ENCODE measurements at regions not wholly inside any gene's neighbourhood (a gene's known extent, or its start where the extent isn't known, plus 50 kb on each side); places are given as distances from the start of the nearest gene placed in this dataset.

GRCh38 chr3:194034346-194035336 lies 101.3 kb upstream of the HES1 start:
- Histone ChIP-seq H3K4me2 (ENCODE audit: control insufficient read depth, extremely low read depth, insufficient read depth, low read depth, low read length) (no peak overlapping the region), H3K36me3 (ENCODE audit: control insufficient read depth in 2 of 2, extremely low read depth in 1 of 2, insufficient read depth in 2 of 2, low read length in 2 of 2) (no peaks in the 10 kb centered on the region), H3K4me3 (ENCODE audit: control insufficient read depth in 2 of 3, extremely low read depth in 1 of 3, insufficient read depth in 2 of 3, low read depth in 1 of 3, low read length in 3 of 3) (no peak overlapping the region), H3K4me1 (ENCODE audit: control insufficient read depth, extremely low read depth, insufficient read depth, low read length) (no peaks in the 10 kb centered on the region), H3K9me3 (ENCODE audit: control insufficient read depth, low read depth, low read length) (no peaks in the 10 kb centered on the region), H4K20me1 (ENCODE audit: control insufficient read depth, extremely low read depth, insufficient read depth, low read length) (no peaks in the 10 kb centered on the region), H3K79me2 (ENCODE audit: control insufficient read depth, insufficient read depth, low read length) (no peaks in the 10 kb centered on the region), H2AFZ (ENCODE audit: control insufficient read depth, low read length) (no peak overlapping the region), H3K9ac (ENCODE audit: control insufficient read depth, extremely low read depth, insufficient read depth, low read length) (no peak overlapping the region), H3K27me3 (ENCODE audit: control insufficient read depth, extremely low read depth, insufficient read depth, low read length) (peaks cover 14% of the 10 kb centered on the region), H3K9me1 (ENCODE audit: control insufficient read depth, extremely low read depth, insufficient read depth, low read length) (no peaks in the 10 kb centered on the region), H3K27ac (ENCODE audit: control insufficient read depth, insufficient read depth, low read length) (no peak overlapping the region)
- dilution Hi-C loops (cut with MboI; ENCODE audit: extremely low pct_ligation_motif_present, low sequenced_read_pairs) = no loop called here
- DNase-seq (ENCODE audit: low read depth, low spot score) = no peak
- no peak for TF ChIP-seq EZH2 (IDR thresholded peaks at IDR 0.05; ENCODE audit: low read length)
- no peak for TF ChIP-seq CTCF (optimal IDR thresholded peaks at IDR 0.05 in 1 of 3, IDR thresholded peaks at IDR 0.05 in 1 of 3, conservative IDR thresholded peaks at IDR 0.05 in 1 of 3; ENCODE audit: extremely low read depth in 1 of 3, insufficient read depth in 2 of 3, low read length in 3 of 3)
- no peak for FAIRE-seq

- FAIRE-seq = no peak
These were observed 100.4 kb upstream of the HES1 start for GRCh38 chr3:194035406-194036138.

More at GRCh38 chr3:194035406-194036138, 100.4 kb upstream of the HES1 start:
- no peaks in the 10 kb centered on the region for H3K4me1 ChIP-seq (ENCODE audit: control insufficient read depth, extremely low read depth, insufficient read depth, low read length)
- H4K20me1 ChIP-seq (ENCODE audit: control insufficient read depth, extremely low read depth, insufficient read depth, low read length) = no peaks in the 10 kb centered on the region
- no peak overlapping the region for H2AFZ ChIP-seq (ENCODE audit: control insufficient read depth, low read length)
- H3K9me3 ChIP-seq (ENCODE audit: control insufficient read depth, low read depth, low read length) = no peaks in the 10 kb centered on the region
- H3K9me1 ChIP-seq (ENCODE audit: control insufficient read depth, extremely low read depth, insufficient read depth, low read length) = no peaks in the 10 kb centered on the region
- DNase-seq (ENCODE audit: low read depth, low spot score) = no peak
- no peak overlapping the region for H3K9ac ChIP-seq (ENCODE audit: control insufficient read depth, extremely low read depth, insufficient read depth, low read length)
- no peaks in the 10 kb centered on the region for H3K36me3 ChIP-seq (ENCODE audit: control insufficient read depth in 2 of 2, extremely low read depth in 1 of 2, insufficient read depth in 2 of 2, low read length in 2 of 2)
- H3K27me3 ChIP-seq (ENCODE audit: control insufficient read depth, extremely low read depth, insufficient read depth, low read length) = peaks cover 14% of the 10 kb centered on the region
- no peak overlapping the region for H3K4me3 ChIP-seq (ENCODE audit: control insufficient read depth in 2 of 3, extremely low read depth in 1 of 3, insufficient read depth in 2 of 3, low read depth in 1 of 3, low read length in 3 of 3)
- H3K79me2 ChIP-seq (ENCODE audit: control insufficient read depth, insufficient read depth, low read length) = no peaks in the 10 kb centered on the region
- dilution Hi-C loops (cut with MboI; ENCODE audit: extremely low pct_ligation_motif_present, low sequenced_read_pairs) = no loop called here
- TF ChIP-seq EZH2 (IDR thresholded peaks at IDR 0.05; ENCODE audit: low read length) (no peak), CTCF (optimal IDR thresholded peaks at IDR 0.05 in 1 of 3, IDR thresholded peaks at IDR 0.05 in 1 of 3, conservative IDR thresholded peaks at IDR 0.05 in 1 of 3; ENCODE audit: extremely low read depth in 1 of 3, insufficient read depth in 2 of 3, low read length in 3 of 3) (no peak)
- no peak overlapping the region for H3K4me2 ChIP-seq (ENCODE audit: control insufficient read depth, extremely low read depth, insufficient read depth, low read depth, low read length)
- H3K27ac ChIP-seq (ENCODE audit: control insufficient read depth, insufficient read depth, low read length) = no peak overlapping the region

All from keratinocyte (primary cell).